ENCODE measurements at regions not wholly inside any gene's neighbourhood (a gene's known extent, or its start where the extent isn't known, plus 50 kb on each side); places are given as distances from the start of the nearest gene placed in this dataset.
"Not testable (repeated sequence)": the region's sequence is repeated elsewhere in the genome, so short reads cannot be mapped to it uniquely, and the experiment has no call there.

GRCh38 chr1:58258082-58258481 lies 288.4 kb downstream of the OMA1 start:
- DNase-seq = no peak
- intact Hi-C loops (cut with DNase I) = no loop called here

- intact Hi-C loops (cut with DNase I) = no loop called here
- DNase-seq = no peak
These were observed 289.5 kb downstream of the OMA1 start for GRCh38 chr1:58257003-58257402.

GRCh38 chr1:58256546-58256945 lies 290.0 kb downstream of the OMA1 start:
- DNase-seq = no peak
- intact Hi-C loops (cut with DNase I) = no loop called here

GRCh38 chr1:58256041-58256440 lies 290.5 kb downstream of the OMA1 start:
- DNase-seq = no peak
- intact Hi-C loops (cut with DNase I) = no loop called here

- intact Hi-C loops (cut with DNase I) = no loop called here
- DNase-seq = no peak
These were observed 291.3 kb downstream of the OMA1 start for GRCh38 chr1:58255192-58255591.

GRCh38 chr1:58251430-58252073 lies 295.0 kb downstream of the OMA1 start:
- no peak for DNase-seq
- intact Hi-C loops (cut with DNase I) = no loop called here

GRCh38 chr1:58250587-58250948 lies 296.0 kb downstream of the OMA1 start:
- intact Hi-C loops (cut with DNase I) = no loop called here

GRCh38 chr1:58249737-58250586 lies 296.6 kb downstream of the OMA1 start:
- intact Hi-C loops (cut with DNase I) = no loop called here
- DNase-seq = peak; percentile 36 to 97 (median 74)

More at GRCh38 chr1:58250587-58250948, 296.0 kb downstream of the OMA1 start:
- no peak for DNase-seq

- no peak for DNase-seq
- intact Hi-C loops (cut with DNase I) = no loop called here
These were observed 297.2 kb downstream of the OMA1 start for GRCh38 chr1:58249388-58249736.

GRCh38 chr1:58248791-58249190 lies 297.7 kb downstream of the OMA1 start:
- DNase-seq = peak in 1 of 10 donors; percentile 14
- intact Hi-C loops (cut with DNase I) = no loop called here

GRCh38 chr1:58248072-58248471 lies 298.5 kb downstream of the OMA1 start:
- intact Hi-C loops (cut with DNase I) = no loop called here
- DNase-seq = peak in 1 of 10 donors; percentile 71

GRCh38 chr1:58246549-58246948 lies 300.0 kb downstream of the OMA1 start:
- DNase-seq = no peak
- intact Hi-C loops (cut with DNase I) = no loop called here

GRCh38 chr1:58244872-58245271 lies 301.7 kb downstream of the OMA1 start:
- DNase-seq = no peak
- intact Hi-C loops (cut with DNase I) = no loop called here

- DNase-seq = no peak
- intact Hi-C loops (cut with DNase I) = no loop called here
These were observed 307.7 kb downstream of the OMA1 start for GRCh38 chr1:58238846-58239245.

GRCh38 chr1:58233729-58234128 lies 312.8 kb downstream of the OMA1 start:
- intact Hi-C loops (cut with DNase I) = no loop called here

GRCh38 chr1:58231204-58231603 lies 315.3 kb downstream of the OMA1 start:
- intact Hi-C loops (cut with DNase I) = no loop called here
- no peak for DNase-seq

More at GRCh38 chr1:58233729-58234128, 312.8 kb downstream of the OMA1 start:
- DNase-seq = no peak

GRCh38 chr1:58227604-58228003 lies 318.9 kb downstream of the OMA1 start:
- DNase-seq = no peak
- intact Hi-C loops (cut with DNase I) = no loop called here

GRCh38 chr1:58223522-58223921 lies 323.0 kb downstream of the OMA1 start:
- DNase-seq = no peak

GRCh38 chr1:58220836-58221472 lies 325.6 kb downstream of the OMA1 start:
- DNase-seq = no peak
- intact Hi-C loops (cut with DNase I) = no loop called here

More at GRCh38 chr1:58223522-58223921, 323.0 kb downstream of the OMA1 start:
- intact Hi-C loops (cut with DNase I) = no loop called here

GRCh38 chr1:58216169-58216568 lies 330.4 kb downstream of the OMA1 start:
- DNase-seq; intact Hi-C loops (cut with DNase I): not testable (repeated sequence)

- intact Hi-C loops (cut with DNase I) = no loop called here
These were observed 331.9 kb downstream of the OMA1 start for GRCh38 chr1:58214674-58215073.

GRCh38 chr1:58211869-58212268 lies 334.7 kb downstream of the OMA1 start:
- DNase-seq = no peak
- intact Hi-C loops (cut with DNase I) = no loop called here

More at GRCh38 chr1:58214674-58215073, 331.9 kb downstream of the OMA1 start:
- no peak for DNase-seq

Measured in posterior cingulate gyrus (tissue), 11 donors.